HepG2 (cell line): ENCODE measurements at regions not wholly inside any gene's neighbourhood (a gene's known extent, or its start where the extent isn't known, plus 50 kb on each side); places are given as distances from the start of the nearest gene placed in this dataset.

Experiments
- ASH2L ChIP-seq: fragments of 300-600, 200-600 bp; sonication (generic); IDR thresholded peaks from 2 replicates; pipeline ENCODE4 v1.7.0; 2017; ENCODE audit warnings: low read depth, mild to moderate bottlenecking, moderate library complexity, mixed read lengths, low read length; ENCODE audit not compliant: insufficient read length
- FIP1L1 ChIP-seq: fragments of 200-400 bp; formaldehyde crosslinking; IDR thresholded peaks from 2 replicates; pipeline ENCODE4 v1.6.1; 2018; ENCODE audit warnings: low read depth, mild to moderate bottlenecking, low read length, moderate library complexity, borderline replicate concordance; ENCODE audit not compliant: insufficient read depth
- FOXA3 ChIP-seq: IDR thresholded peaks from 2 replicates; pipeline ENCODE4 v1.6.1; 2016; ENCODE audit warnings: missing genetic modification reagents, missing compliant biosample characterization
- HIVEP1 ChIP-seq: sonication (generic); formaldehyde crosslinking; IDR thresholded peaks from 2 replicates; pipeline ENCODE4 v1.4.0; 2020; ENCODE audit warnings: mild to moderate bottlenecking, missing genetic modification reagents
- NFE2 ChIP-seq: sonication (generic); formaldehyde crosslinking; IDR thresholded peaks from 2 replicates; pipeline ENCODE4 v1.4.0; 2020; ENCODE audit warnings: missing genetic modification reagents
- PHF8 ChIP-seq: sonication (generic); formaldehyde crosslinking; IDR thresholded peaks from 2 replicates; pipeline ENCODE4 v1.5.0; 2020; ENCODE audit warnings: missing genetic modification reagents
- POLR2A ChIP-seq, 2 experiments: IDR thresholded peaks; 2 replicates each; pipeline ENCODE4 v1.6.1; 2011; ENCODE audit warnings: low read depth in 2 of 2, low read length in 2 of 2, mild to moderate bottlenecking in 1 of 2, moderate library complexity in 1 of 2; ENCODE audit not compliant: insufficient read depth in 1 of 2
- TAF1 ChIP-seq: sonication (generic); formaldehyde crosslinking; IDR thresholded peaks from 2 replicates; pipeline ENCODE4 v1.4.0; 2020; ENCODE audit warnings: missing genetic modification reagents
- ZMAT3 ChIP-seq: sonication (generic); formaldehyde crosslinking; conservative IDR thresholded peaks from 2 replicates; pipeline ENCODE4 v1.7.0; 2021; ENCODE audit warnings: missing genetic modification reagents
- ZNF333 ChIP-seq: sonication (generic); formaldehyde crosslinking; IDR thresholded peaks from 2 replicates; pipeline ENCODE4 v1.4.0; 2020; ENCODE audit warnings: mild to moderate bottlenecking, missing genetic modification reagents, borderline replicate concordance
- TF ChIP-seq, protein P1 (sequence below): sonication (generic); formaldehyde crosslinking; IDR thresholded peaks from 2 replicates; pipeline ENCODE4 v1.5.0; 2020; ENCODE audit warnings: mild to moderate bottlenecking, missing genetic modification reagents, moderate library complexity
- TF ChIP-seq, protein P2 (sequence below): sonication (generic); formaldehyde crosslinking; IDR thresholded peaks from 2 replicates; pipeline ENCODE4 v1.4.0; 2020; ENCODE audit warnings: missing genetic modification reagents
- TF ChIP-seq, protein P3 (sequence below): sonication (generic); formaldehyde crosslinking; conservative IDR thresholded peaks from 2 replicates; pipeline ENCODE4 v1.4.0; 2020; ENCODE audit warnings: missing genetic modification reagents
- TF ChIP-seq, protein P4 (sequence below): sonication (generic); formaldehyde crosslinking; IDR thresholded peaks from 2 replicates; pipeline ENCODE4 v1.4.0; 2020; ENCODE audit warnings: missing genetic modification reagents, borderline replicate concordance

GRCh38 chr5:174472956-174473355, 251.4 kb upstream of the MSX2 start:
- TF ChIP-seq PHF8 (no peak), HIVEP1 (CRISPR knock-in tag) (no peak), FOXA3 (CRISPR knock-in tag) (no peak), ZMAT3 (CRISPR knock-in tag) (no peak), TAF1 (CRISPR knock-in tag) (no peak), POLR2A (IDR thresholded peaks at IDR 0.05; ENCODE audit: insufficient read depth in 1 of 2, low read depth in 2 of 2, low read length in 2 of 2) (no peak), ASH2L (no peak), NFE2 (CRISPR knock-in tag) (no peak), ZNF333 (CRISPR knock-in tag) (no peak), FIP1L1 (no peak)
- TF ChIP-seq, protein P1, sequence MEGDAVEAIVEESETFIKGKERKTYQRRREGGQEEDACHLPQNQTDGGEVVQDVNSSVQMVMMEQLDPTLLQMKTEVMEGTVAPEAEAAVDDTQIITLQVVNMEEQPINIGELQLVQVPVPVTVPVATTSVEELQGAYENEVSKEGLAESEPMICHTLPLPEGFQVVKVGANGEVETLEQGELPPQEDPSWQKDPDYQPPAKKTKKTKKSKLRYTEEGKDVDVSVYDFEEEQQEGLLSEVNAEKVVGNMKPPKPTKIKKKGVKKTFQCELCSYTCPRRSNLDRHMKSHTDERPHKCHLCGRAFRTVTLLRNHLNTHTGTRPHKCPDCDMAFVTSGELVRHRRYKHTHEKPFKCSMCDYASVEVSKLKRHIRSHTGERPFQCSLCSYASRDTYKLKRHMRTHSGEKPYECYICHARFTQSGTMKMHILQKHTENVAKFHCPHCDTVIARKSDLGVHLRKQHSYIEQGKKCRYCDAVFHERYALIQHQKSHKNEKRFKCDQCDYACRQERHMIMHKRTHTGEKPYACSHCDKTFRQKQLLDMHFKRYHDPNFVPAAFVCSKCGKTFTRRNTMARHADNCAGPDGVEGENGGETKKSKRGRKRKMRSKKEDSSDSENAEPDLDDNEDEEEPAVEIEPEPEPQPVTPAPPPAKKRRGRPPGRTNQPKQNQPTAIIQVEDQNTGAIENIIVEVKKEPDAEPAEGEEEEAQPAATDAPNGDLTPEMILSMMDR (CRISPR knock-in tag) = no peak
- TF ChIP-seq, protein P2, sequence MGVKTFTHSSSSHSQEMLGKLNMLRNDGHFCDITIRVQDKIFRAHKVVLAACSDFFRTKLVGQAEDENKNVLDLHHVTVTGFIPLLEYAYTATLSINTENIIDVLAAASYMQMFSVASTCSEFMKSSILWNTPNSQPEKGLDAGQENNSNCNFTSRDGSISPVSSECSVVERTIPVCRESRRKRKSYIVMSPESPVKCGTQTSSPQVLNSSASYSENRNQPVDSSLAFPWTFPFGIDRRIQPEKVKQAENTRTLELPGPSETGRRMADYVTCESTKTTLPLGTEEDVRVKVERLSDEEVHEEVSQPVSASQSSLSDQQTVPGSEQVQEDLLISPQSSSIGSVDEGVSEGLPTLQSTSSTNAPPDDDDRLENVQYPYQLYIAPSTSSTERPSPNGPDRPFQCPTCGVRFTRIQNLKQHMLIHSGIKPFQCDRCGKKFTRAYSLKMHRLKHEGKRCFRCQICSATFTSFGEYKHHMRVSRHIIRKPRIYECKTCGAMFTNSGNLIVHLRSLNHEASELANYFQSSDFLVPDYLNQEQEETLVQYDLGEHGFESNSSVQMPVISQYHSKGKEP (CRISPR knock-in tag) = no peak
- TF ChIP-seq, protein P3, sequence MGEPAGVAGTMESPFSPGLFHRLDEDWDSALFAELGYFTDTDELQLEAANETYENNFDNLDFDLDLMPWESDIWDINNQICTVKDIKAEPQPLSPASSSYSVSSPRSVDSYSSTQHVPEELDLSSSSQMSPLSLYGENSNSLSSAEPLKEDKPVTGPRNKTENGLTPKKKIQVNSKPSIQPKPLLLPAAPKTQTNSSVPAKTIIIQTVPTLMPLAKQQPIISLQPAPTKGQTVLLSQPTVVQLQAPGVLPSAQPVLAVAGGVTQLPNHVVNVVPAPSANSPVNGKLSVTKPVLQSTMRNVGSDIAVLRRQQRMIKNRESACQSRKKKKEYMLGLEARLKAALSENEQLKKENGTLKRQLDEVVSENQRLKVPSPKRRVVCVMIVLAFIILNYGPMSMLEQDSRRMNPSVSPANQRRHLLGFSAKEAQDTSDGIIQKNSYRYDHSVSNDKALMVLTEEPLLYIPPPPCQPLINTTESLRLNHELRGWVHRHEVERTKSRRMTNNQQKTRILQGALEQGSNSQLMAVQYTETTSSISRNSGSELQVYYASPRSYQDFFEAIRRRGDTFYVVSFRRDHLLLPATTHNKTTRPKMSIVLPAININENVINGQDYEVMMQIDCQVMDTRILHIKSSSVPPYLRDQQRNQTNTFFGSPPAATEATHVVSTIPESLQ (CRISPR knock-in tag) = no peak
- TF ChIP-seq, protein P4, sequence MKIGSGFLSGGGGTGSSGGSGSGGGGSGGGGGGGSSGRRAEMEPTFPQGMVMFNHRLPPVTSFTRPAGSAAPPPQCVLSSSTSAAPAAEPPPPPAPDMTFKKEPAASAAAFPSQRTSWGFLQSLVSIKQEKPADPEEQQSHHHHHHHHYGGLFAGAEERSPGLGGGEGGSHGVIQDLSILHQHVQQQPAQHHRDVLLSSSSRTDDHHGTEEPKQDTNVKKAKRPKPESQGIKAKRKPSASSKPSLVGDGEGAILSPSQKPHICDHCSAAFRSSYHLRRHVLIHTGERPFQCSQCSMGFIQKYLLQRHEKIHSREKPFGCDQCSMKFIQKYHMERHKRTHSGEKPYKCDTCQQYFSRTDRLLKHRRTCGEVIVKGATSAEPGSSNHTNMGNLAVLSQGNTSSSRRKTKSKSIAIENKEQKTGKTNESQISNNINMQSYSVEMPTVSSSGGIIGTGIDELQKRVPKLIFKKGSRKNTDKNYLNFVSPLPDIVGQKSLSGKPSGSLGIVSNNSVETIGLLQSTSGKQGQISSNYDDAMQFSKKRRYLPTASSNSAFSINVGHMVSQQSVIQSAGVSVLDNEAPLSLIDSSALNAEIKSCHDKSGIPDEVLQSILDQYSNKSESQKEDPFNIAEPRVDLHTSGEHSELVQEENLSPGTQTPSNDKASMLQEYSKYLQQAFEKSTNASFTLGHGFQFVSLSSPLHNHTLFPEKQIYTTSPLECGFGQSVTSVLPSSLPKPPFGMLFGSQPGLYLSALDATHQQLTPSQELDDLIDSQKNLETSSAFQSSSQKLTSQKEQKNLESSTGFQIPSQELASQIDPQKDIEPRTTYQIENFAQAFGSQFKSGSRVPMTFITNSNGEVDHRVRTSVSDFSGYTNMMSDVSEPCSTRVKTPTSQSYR (CRISPR knock-in tag) = no peak
